22Rv1 (cell line): ENCODE measurements at regions not wholly inside any gene's neighbourhood (a gene's known extent, or its start where the extent isn't known, plus 50 kb on each side); places are given as distances from the start of the nearest gene placed in this dataset.

Experiments
- ZFX ChIP-seq: fragments of 450-650 bp; IDR thresholded peaks from 2 replicates; pipeline ENCODE4 v1.6.1; 2017; ENCODE audit warnings: antibody characterized with exemption, borderline replicate concordance
- TF ChIP-seq, protein P1 (sequence below): fragments of 450-650 bp; IDR thresholded peaks from 2 replicates; pipeline ENCODE4 v1.5.1; 2017; ENCODE audit warnings: mild to moderate bottlenecking

DNA sequence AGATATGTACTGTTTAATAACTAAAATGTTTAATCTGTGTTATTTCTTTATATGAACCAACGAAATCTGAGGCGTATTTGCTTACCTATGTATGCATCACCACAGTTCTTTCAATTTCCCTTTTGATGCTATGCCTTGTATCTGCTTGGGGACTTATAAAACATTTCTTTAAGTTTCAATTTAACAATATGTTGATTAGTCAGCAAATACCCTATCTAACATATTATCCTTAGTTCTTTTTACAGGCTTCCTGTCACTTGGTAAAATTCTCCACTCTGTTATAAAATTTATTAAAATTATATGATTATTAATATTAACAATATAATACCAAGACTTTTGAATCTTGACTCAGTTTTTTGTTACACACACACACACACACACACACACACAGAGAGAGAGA, 174.3 kb downstream of the CPS1 start:
- TF ChIP-seq, protein P1, sequence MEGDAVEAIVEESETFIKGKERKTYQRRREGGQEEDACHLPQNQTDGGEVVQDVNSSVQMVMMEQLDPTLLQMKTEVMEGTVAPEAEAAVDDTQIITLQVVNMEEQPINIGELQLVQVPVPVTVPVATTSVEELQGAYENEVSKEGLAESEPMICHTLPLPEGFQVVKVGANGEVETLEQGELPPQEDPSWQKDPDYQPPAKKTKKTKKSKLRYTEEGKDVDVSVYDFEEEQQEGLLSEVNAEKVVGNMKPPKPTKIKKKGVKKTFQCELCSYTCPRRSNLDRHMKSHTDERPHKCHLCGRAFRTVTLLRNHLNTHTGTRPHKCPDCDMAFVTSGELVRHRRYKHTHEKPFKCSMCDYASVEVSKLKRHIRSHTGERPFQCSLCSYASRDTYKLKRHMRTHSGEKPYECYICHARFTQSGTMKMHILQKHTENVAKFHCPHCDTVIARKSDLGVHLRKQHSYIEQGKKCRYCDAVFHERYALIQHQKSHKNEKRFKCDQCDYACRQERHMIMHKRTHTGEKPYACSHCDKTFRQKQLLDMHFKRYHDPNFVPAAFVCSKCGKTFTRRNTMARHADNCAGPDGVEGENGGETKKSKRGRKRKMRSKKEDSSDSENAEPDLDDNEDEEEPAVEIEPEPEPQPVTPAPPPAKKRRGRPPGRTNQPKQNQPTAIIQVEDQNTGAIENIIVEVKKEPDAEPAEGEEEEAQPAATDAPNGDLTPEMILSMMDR: no peak
- TF ChIP-seq ZFX: no peak
